ENCODE measurements at regions not wholly inside any gene's neighbourhood (a gene's known extent, or its start where the extent isn't known, plus 50 kb on each side); places are given as distances from the start of the nearest gene placed in this dataset.
"Not testable (repeated sequence)": the region's sequence is repeated elsewhere in the genome, so short reads cannot be mapped to it uniquely, and the experiment has no call there.

- 72% methylated on average over 1 of the region's 1 CpG for WGBS
- peaks cover 4% of the 10 kb centered on the region for H3K9me3 ChIP-seq (ENCODE audit: control insufficient read depth, low read length)
- intact Hi-C loops (cut with DNase I), result no loop called here
- no peak for DNase-seq
- H3K4me3 ChIP-seq (ENCODE audit: low read length), result no peak overlapping the region
- no peak for ATAC-seq
- H3K27me3 ChIP-seq (ENCODE audit: control insufficient read depth, insufficient read depth), result no peaks in the 10 kb centered on the region
- H3K27ac ChIP-seq (ENCODE audit: low read length), result no peak overlapping the region
- H3K4me1 ChIP-seq (ENCODE audit: control insufficient read depth, insufficient read depth, low read length), result no peaks in the 10 kb centered on the region
Observed at GRCh38 chr5:40453689-40454088, 226.0 kb upstream of the PTGER4 start.

GRCh38 chr5:40452874-40453624, 226.7 kb upstream of the PTGER4 start:
- no peaks in the 10 kb centered on the region for H3K4me1 ChIP-seq (ENCODE audit: control insufficient read depth, insufficient read depth, low read length)
- intact Hi-C loops (cut with DNase I), result no loop called here
- ATAC-seq (no peak), DNase-seq (no peak)
- no peak overlapping the region for H3K27ac ChIP-seq (ENCODE audit: low read length)
- peaks cover 4% of the 10 kb centered on the region for H3K9me3 ChIP-seq (ENCODE audit: control insufficient read depth, low read length)
- H3K4me3 ChIP-seq (ENCODE audit: low read length), result no peak overlapping the region
- 87% methylated on average over 5 of the region's 5 CpGs for WGBS
- H3K27me3 ChIP-seq (ENCODE audit: control insufficient read depth, insufficient read depth), result no peaks in the 10 kb centered on the region

GRCh38 chr5:40447438-40447837, 232.3 kb upstream of the PTGER4 start:
- Histone ChIP-seq H3K9me3 (ENCODE audit: control insufficient read depth, low read length) (peaks cover 3% of the 10 kb centered on the region), H3K4me3 (ENCODE audit: low read length) (no peak overlapping the region), H3K27me3 (ENCODE audit: control insufficient read depth, insufficient read depth) (no peaks in the 10 kb centered on the region), H3K4me1 (ENCODE audit: control insufficient read depth, insufficient read depth, low read length) (no peaks in the 10 kb centered on the region), H3K27ac (ENCODE audit: low read length) (no peak overlapping the region)
- DNase-seq (no peak), ATAC-seq (no peak)
- WGBS, result 43% methylated on average over 1 of the region's 1 CpG
- intact Hi-C loops (cut with DNase I), result no loop called here

GRCh38 chr5:40446910-40447309, 232.8 kb upstream of the PTGER4 start:
- peaks cover 3% of the 10 kb centered on the region for H3K9me3 ChIP-seq (ENCODE audit: control insufficient read depth, low read length)
- no peak for ATAC-seq
- no peaks in the 10 kb centered on the region for H3K4me1 ChIP-seq (ENCODE audit: control insufficient read depth, insufficient read depth, low read length)
- no peak for DNase-seq
- no peak overlapping the region for H3K27ac ChIP-seq (ENCODE audit: low read length)
- no peak overlapping the region for H3K4me3 ChIP-seq (ENCODE audit: low read length)
- 62% methylated on average over 1 of the region's 1 CpG for WGBS
- intact Hi-C loops (cut with DNase I), result no loop called here
- no peaks in the 10 kb centered on the region for H3K27me3 ChIP-seq (ENCODE audit: control insufficient read depth, insufficient read depth)

- no peak overlapping the region for H3K27ac ChIP-seq (ENCODE audit: low read length)
- no peaks in the 10 kb centered on the region for H3K27me3 ChIP-seq (ENCODE audit: control insufficient read depth, insufficient read depth)
- peaks cover 7% of the 10 kb centered on the region for H3K9me3 ChIP-seq (ENCODE audit: control insufficient read depth, low read length)
- DNase-seq (no peak), ATAC-seq (no peak)
- H3K4me3 ChIP-seq (ENCODE audit: low read length), result no peak overlapping the region
- H3K4me1 ChIP-seq (ENCODE audit: control insufficient read depth, insufficient read depth, low read length), result no peaks in the 10 kb centered on the region
- 40% methylated on average over 2 of the region's 2 CpGs for WGBS
- intact Hi-C loops (cut with DNase I), result no loop called here
Observed at GRCh38 chr5:40442346-40442745, 237.4 kb upstream of the PTGER4 start.

- intact Hi-C loops (cut with DNase I), result no loop called here
- H3K27me3 ChIP-seq (ENCODE audit: control insufficient read depth, insufficient read depth), result no peaks in the 10 kb centered on the region
- H3K27ac ChIP-seq (ENCODE audit: low read length), result no peak overlapping the region
- ATAC-seq (no peak), DNase-seq (no peak)
- no peaks in the 10 kb centered on the region for H3K4me1 ChIP-seq (ENCODE audit: control insufficient read depth, insufficient read depth, low read length)
- peaks cover 4% of the 10 kb centered on the region for H3K9me3 ChIP-seq (ENCODE audit: control insufficient read depth, low read length)
- no peak overlapping the region for H3K4me3 ChIP-seq (ENCODE audit: low read length)
- WGBS, result 62% methylated on average over 4 of the region's 4 CpGs
Observed at GRCh38 chr5:40441733-40442132, 238.0 kb upstream of the PTGER4 start.

GRCh38 chr5:40440746-40441145, 239.0 kb upstream of the PTGER4 start:
- 96% methylated on average over 1 of the region's 1 CpG for WGBS
- Histone ChIP-seq H3K4me1 (ENCODE audit: control insufficient read depth, insufficient read depth, low read length) (no peaks in the 10 kb centered on the region), H3K4me3 (ENCODE audit: low read length) (no peak overlapping the region), H3K9me3 (ENCODE audit: control insufficient read depth, low read length) (peaks cover 4% of the 10 kb centered on the region), H3K27me3 (ENCODE audit: control insufficient read depth, insufficient read depth) (no peaks in the 10 kb centered on the region), H3K27ac (ENCODE audit: low read length) (no peak overlapping the region)
- intact Hi-C loops (cut with DNase I), result no loop called here
- no peak for ATAC-seq
- no peak for DNase-seq

GRCh38 chr5:40439103-40439502, 240.6 kb upstream of the PTGER4 start:
- 90% methylated on average over 3 of the region's 3 CpGs for WGBS
- intact Hi-C loops (cut with DNase I); ATAC-seq; DNase-seq; H3K4me1 ChIP-seq (ENCODE audit: control insufficient read depth, insufficient read depth, low read length); H3K9me3 ChIP-seq (ENCODE audit: control insufficient read depth, low read length); H3K27ac ChIP-seq (ENCODE audit: low read length); H3K4me3 ChIP-seq (ENCODE audit: low read length); H3K27me3 ChIP-seq (ENCODE audit: control insufficient read depth, insufficient read depth): not testable (repeated sequence)

GRCh38 chr5:40438646-40439045, 241.1 kb upstream of the PTGER4 start:
- ATAC-seq; intact Hi-C loops (cut with DNase I); H3K27ac ChIP-seq (ENCODE audit: low read length); DNase-seq; H3K4me3 ChIP-seq (ENCODE audit: low read length); H3K9me3 ChIP-seq (ENCODE audit: control insufficient read depth, low read length); H3K4me1 ChIP-seq (ENCODE audit: control insufficient read depth, insufficient read depth, low read length); H3K27me3 ChIP-seq (ENCODE audit: control insufficient read depth, insufficient read depth): not testable (repeated sequence)
- 97% methylated on average over 26 of the region's 26 CpGs for WGBS

- Histone ChIP-seq H3K4me1 (ENCODE audit: control insufficient read depth, insufficient read depth, low read length) (no peaks in the 10 kb centered on the region), H3K4me3 (ENCODE audit: low read length) (no peak overlapping the region), H3K9me3 (ENCODE audit: control insufficient read depth, low read length) (peaks cover 4% of the 10 kb centered on the region), H3K27ac (ENCODE audit: low read length) (no peak overlapping the region), H3K27me3 (ENCODE audit: control insufficient read depth, insufficient read depth) (no peaks in the 10 kb centered on the region)
- 83% methylated on average over 4 of the region's 4 CpGs for WGBS
- DNase-seq, result no peak
- ATAC-seq, result no peak
- intact Hi-C loops (cut with DNase I), result no loop called here
Observed at GRCh38 chr5:40437452-40437861, 242.3 kb upstream of the PTGER4 start.

- 77% methylated on average over 9 of the region's 9 CpGs for WGBS
- peaks cover 2% of the 10 kb centered on the region for H3K9me3 ChIP-seq (ENCODE audit: control insufficient read depth, low read length)
- no peaks in the 10 kb centered on the region for H3K4me1 ChIP-seq (ENCODE audit: control insufficient read depth, insufficient read depth, low read length)
- H3K4me3 ChIP-seq (ENCODE audit: low read length), result no peak overlapping the region
- no peak overlapping the region for H3K27ac ChIP-seq (ENCODE audit: low read length)
- DNase-seq (no peak), ATAC-seq (no peak)
- H3K27me3 ChIP-seq (ENCODE audit: control insufficient read depth, insufficient read depth), result no peaks in the 10 kb centered on the region
- intact Hi-C loops (cut with DNase I), result no loop called here
Observed at GRCh38 chr5:40436535-40437237, 243.0 kb upstream of the PTGER4 start.

All from right cardiac atrium (tissue), 5 donors.